AG09309 (cell line): ENCODE measurements at regions not wholly inside any gene's neighbourhood (a gene's known extent, or its start where the extent isn't known, plus 50 kb on each side); places are given as distances from the start of the nearest gene placed in this dataset.
"Not testable (repeated sequence)": the region's sequence is repeated elsewhere in the genome, so short reads cannot be mapped to it uniquely, and the experiment has no call there.

ENCODE experiments used
- DNase-seq: peaks from one replicate; pipeline ENCODE4 v3.0.0-alpha.2; 2010; ENCODE audit warnings: low read depth
- H3K4me3 ChIP-seq: 2 replicates; pipeline ENCODE4 v1.5.1; 2011; ENCODE audit warnings: mild to moderate bottlenecking, low read depth, low read length, moderate library complexity; ENCODE audit not compliant: control insufficient read depth
- CTCF ChIP-seq: IDR thresholded peaks from 2 replicates; pipeline ENCODE4 v1.5.1; 2011; ENCODE audit warnings: mild to moderate bottlenecking, low read depth, low read length, inconsistent platforms; ENCODE audit not compliant: insufficient read depth, control insufficient read depth; ENCODE audit errors: missing control alignments

DNA sequence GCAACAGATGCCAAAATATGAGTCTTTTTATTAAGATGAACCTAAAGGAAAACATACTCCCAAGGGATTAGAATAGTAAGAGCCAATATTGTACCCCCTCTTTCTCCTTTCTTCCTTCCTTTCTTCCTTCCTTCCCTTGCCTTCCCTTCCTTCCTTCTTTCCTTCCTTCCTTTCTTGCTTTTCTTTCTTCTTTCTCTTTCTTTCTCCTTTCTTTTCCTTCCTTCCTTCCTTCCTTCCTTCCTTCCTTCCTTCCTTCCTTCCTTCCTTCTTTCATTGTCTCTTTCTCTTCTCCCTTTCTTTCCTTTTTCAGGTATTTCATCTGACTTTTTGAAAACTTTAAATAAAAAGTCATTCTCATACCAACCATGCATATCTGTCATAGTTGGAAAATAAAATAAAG is 892.5 kb downstream of the LRFN5 start:
- no peak overlapping the region for H3K4me3 ChIP-seq
- no peak for TF ChIP-seq CTCF
- DNase-seq, result no peak

- TF ChIP-seq CTCF, result no peak
- no peak overlapping the region for H3K4me3 ChIP-seq
- DNase-seq, result no peak
Measured at GRCh38 chr14:42490536-42490935, 883.9 kb downstream of the LRFN5 start.

GRCh38 chr14:42488965-42489364 is 882.3 kb downstream of the LRFN5 start:
- no peak overlapping the region for H3K4me3 ChIP-seq
- DNase-seq, result no peak
- no peak for TF ChIP-seq CTCF

GRCh38 chr14:42482345-42482971 is 875.8 kb downstream of the LRFN5 start:
- not testable (repeated sequence) for H3K4me3 ChIP-seq, DNase-seq

- H3K4me3 ChIP-seq, DNase-seq: not testable (repeated sequence)
Measured at GRCh38 chr14:42481714-42482113, 875.0 kb downstream of the LRFN5 start.

DNA sequence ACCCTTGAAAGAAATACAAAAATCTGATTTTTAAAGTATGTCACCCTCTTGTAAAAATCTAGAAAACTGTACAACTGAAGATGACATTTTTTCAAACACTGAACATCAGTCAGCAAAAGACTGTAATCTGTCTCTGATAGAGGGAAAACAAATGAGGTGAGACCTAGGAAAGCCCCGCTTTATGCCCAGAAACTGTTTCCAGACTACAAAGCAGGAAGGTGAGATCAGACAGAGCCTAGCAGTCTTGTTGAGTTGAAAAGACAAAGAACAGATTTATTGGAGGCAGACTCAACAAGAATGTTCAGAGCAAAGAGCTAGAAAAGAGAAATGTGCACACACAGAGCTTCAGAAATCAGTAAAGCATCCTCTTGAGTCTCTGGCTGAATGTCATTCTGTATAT is 873.6 kb downstream of the LRFN5 start:
- DNase-seq, result no peak
- H3K4me3 ChIP-seq, result no peak overlapping the region
- no peak for TF ChIP-seq CTCF

- DNase-seq, result no peak
- no peak overlapping the region for H3K4me3 ChIP-seq
- TF ChIP-seq CTCF, result no peak
Measured at GRCh38 chr14:42475289-42475688, 868.6 kb downstream of the LRFN5 start.

DNA sequence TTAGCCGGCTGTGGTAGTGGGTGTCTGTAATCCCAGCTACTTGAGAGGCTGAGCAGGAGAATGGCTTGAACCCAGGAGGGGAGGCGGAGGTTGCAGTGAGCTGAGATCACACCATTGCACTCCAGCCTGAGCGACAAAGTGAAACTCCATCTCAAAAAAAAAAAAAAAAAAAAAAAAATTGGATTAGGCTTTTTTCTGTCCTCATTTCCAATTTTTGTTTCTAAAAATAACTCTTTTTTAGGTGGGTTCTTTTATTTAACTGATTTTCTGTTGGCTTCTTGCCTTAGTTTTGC is 863.7 kb downstream of the LRFN5 start:
- DNase-seq, result no peak
- no peak overlapping the region for H3K4me3 ChIP-seq
- no peak for TF ChIP-seq CTCF
